ENCODE measurements at regions not wholly inside any gene's neighbourhood (a gene's known extent, or its start where the extent isn't known, plus 50 kb on each side); places are given as distances from the start of the nearest gene placed in this dataset.

GRCh38 chr4:133355633-133356032, 206.5 kb downstream of the PCDH10 start:
- TF ChIP-seq, protein P1, sequence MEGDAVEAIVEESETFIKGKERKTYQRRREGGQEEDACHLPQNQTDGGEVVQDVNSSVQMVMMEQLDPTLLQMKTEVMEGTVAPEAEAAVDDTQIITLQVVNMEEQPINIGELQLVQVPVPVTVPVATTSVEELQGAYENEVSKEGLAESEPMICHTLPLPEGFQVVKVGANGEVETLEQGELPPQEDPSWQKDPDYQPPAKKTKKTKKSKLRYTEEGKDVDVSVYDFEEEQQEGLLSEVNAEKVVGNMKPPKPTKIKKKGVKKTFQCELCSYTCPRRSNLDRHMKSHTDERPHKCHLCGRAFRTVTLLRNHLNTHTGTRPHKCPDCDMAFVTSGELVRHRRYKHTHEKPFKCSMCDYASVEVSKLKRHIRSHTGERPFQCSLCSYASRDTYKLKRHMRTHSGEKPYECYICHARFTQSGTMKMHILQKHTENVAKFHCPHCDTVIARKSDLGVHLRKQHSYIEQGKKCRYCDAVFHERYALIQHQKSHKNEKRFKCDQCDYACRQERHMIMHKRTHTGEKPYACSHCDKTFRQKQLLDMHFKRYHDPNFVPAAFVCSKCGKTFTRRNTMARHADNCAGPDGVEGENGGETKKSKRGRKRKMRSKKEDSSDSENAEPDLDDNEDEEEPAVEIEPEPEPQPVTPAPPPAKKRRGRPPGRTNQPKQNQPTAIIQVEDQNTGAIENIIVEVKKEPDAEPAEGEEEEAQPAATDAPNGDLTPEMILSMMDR (IDR thresholded peaks at IDR 0.05; ENCODE audit: insufficient read depth, low read depth, low read length) = no peak
- TF ChIP-seq EZH2 (IDR thresholded peaks at IDR 0.05; ENCODE audit: insufficient read depth, low read length) = no peak
